MG63 (cell line): ENCODE measurements at regions not wholly inside any gene's neighbourhood (a gene's known extent, or its start where the extent isn't known, plus 50 kb on each side); places are given as distances from the start of the nearest gene placed in this dataset.

Source experiments
- DNase-seq: peaks from one replicate; pipeline ENCODE4 v3.0.0-alpha.2; 2020
- H3K27me3 ChIP-seq: fragments of 250-450 bp; sonication (Bioruptor Pico); 2 replicates; pipeline ENCODE4 v1.5.1; 2020; ENCODE audit warnings: mild to moderate bottlenecking, moderate library complexity
- H3K36me3 ChIP-seq: fragments of 250-450 bp; sonication (Bioruptor Pico); 2 replicates; pipeline ENCODE4 v1.5.1; 2020; ENCODE audit warnings: mild to moderate bottlenecking, moderate library complexity
- H3K4me3 ChIP-seq: fragments of 250-450 bp; sonication (Bioruptor Pico); 2 replicates; pipeline ENCODE4 v1.5.1; 2020; ENCODE audit warnings: mild to moderate bottlenecking, moderate library complexity
- H3K9me3 ChIP-seq: fragments of 250-450 bp; sonication (Bioruptor Pico); 2 replicates; pipeline ENCODE4 v1.5.1; 2020; ENCODE audit warnings: mild to moderate bottlenecking, moderate library complexity

- Histone ChIP-seq H3K9me3 (no peaks in the 10 kb centered on the region), H3K36me3 (no peaks in the 10 kb centered on the region), H3K27me3 (no peaks in the 10 kb centered on the region), H3K4me3 (no peak overlapping the region)
- no peak for DNase-seq
These were observed 57.0 kb upstream of the GRAMD2B start for GRCh38 chr5:126366199-126366560.

GRCh38 chr5:126368239-126368812 is 54.9 kb upstream of the GRAMD2B start:
- DNase-seq, result peak; percentile 14
- Histone ChIP-seq H3K27me3 (no peaks in the 10 kb centered on the region), H3K36me3 (no peaks in the 10 kb centered on the region), H3K9me3 (no peaks in the 10 kb centered on the region), H3K4me3 (no peak overlapping the region)

GRCh38 chr5:126369083-126369482 is 54.1 kb upstream of the GRAMD2B start:
- DNase-seq, result no peak
- Histone ChIP-seq H3K9me3 (no peaks in the 10 kb centered on the region), H3K36me3 (no peaks in the 10 kb centered on the region), H3K27me3 (no peaks in the 10 kb centered on the region), H3K4me3 (no peak overlapping the region)

GRCh38 chr5:126369995-126370731 is 53.0 kb upstream of the GRAMD2B start:
- H3K9me3 ChIP-seq, result no peaks in the 10 kb centered on the region
- H3K27me3 ChIP-seq, result no peaks in the 10 kb centered on the region
- DNase-seq, result no peak
- H3K4me3 ChIP-seq, result no peak overlapping the region
- no peaks in the 10 kb centered on the region for H3K36me3 ChIP-seq

- DNase-seq, result peak; percentile 18
- Histone ChIP-seq H3K9me3 (no peaks in the 10 kb centered on the region), H3K36me3 (no peaks in the 10 kb centered on the region), H3K4me3 (no peak overlapping the region), H3K27me3 (no peaks in the 10 kb centered on the region)
These were observed 52.2 kb upstream of the GRAMD2B start for GRCh38 chr5:126370796-126371718.

GRCh38 chr5:126373375-126374108 is 49.7 kb upstream of the GRAMD2B start:
- H3K27me3 ChIP-seq, result no peaks in the 10 kb centered on the region
- no peaks in the 10 kb centered on the region for H3K9me3 ChIP-seq
- no peak overlapping the region for H3K4me3 ChIP-seq
- H3K36me3 ChIP-seq, result no peaks in the 10 kb centered on the region
- no peak for DNase-seq
